HG02884 (cell line): ENCODE measurements at regions not wholly inside any gene's neighbourhood (a gene's known extent, or its start where the extent isn't known, plus 50 kb on each side); places are given as distances from the start of the nearest gene placed in this dataset.

Experiments used
- ATAC-seq: cut with Tn5 transposase; IDR thresholded peaks from one replicate; pipeline ENCODE4 v1.9.1; 2021; ENCODE audit warnings: mild to moderate bottlenecking, moderate library complexity; ENCODE audit not compliant: unreplicated experiment

- no peak for ATAC-seq
Measured at GRCh38 chr2:122366969-122367645, 611.7 kb downstream of the TSN start.

- ATAC-seq: no peak
Measured at GRCh38 chr2:122367646-122368010, 612.2 kb downstream of the TSN start.

DNA sequence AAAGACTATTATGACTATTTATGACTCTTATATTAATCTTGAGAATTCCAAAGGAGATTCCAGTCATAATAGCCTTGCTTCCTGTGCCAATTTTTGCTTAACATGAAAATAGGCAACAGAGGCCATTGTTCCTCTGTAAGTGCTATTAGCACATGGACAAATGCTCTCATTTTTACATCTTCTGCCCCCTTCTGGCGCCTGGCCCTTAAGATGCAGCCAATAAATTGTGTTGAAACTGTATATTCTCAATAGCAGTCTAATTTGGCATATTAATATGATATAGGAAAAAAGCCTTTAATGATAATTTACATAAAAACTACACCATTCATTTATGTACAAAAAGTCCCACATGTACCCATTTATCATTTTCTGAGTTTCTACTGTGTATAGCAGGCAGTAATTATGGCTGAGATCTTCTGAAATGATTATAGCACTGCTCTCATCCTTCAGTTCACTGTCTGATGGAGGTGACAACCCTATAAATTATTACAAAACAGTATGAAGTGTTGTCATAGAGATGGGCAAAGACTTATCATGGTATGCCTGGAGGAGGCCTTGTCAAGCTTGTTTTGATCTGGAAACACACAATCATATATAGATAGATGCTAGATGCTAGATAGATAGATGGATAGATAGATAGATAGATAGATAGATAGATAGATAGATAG lies 613.3 kb downstream of the TSN start:
- ATAC-seq: no peak

DNA sequence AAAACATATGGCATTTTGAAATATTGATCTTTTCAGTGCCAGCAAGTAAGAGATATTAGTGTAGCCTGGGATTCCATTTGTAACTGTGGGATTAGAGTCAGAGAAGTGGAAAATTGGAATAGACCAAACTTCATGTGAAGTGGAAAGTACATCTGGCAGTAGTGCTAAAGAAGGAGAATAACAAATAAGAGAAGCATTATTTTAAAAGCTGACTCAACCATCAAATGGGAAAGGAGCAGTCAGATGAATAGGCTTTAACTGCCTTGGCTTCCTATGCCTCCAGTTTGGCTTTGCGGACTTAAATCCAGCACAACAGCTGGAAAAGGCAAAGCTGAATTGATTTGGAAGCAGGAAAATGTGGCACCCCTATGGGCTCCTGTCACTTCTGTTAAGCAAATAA lies 623.1 kb downstream of the TSN start:
- ATAC-seq: no peak

- ATAC-seq: no peak
Measured at GRCh38 chr2:122384768-122385333, 629.4 kb downstream of the TSN start.

- ATAC-seq: no peak
Measured at GRCh38 chr2:122388208-122388607, 632.8 kb downstream of the TSN start.

- no peak for ATAC-seq
Measured at GRCh38 chr2:122389694-122390093, 634.2 kb downstream of the TSN start.

- peak; percentile 60 for ATAC-seq
Measured at GRCh38 chr2:122390406-122390805, 635.0 kb downstream of the TSN start.

DNA sequence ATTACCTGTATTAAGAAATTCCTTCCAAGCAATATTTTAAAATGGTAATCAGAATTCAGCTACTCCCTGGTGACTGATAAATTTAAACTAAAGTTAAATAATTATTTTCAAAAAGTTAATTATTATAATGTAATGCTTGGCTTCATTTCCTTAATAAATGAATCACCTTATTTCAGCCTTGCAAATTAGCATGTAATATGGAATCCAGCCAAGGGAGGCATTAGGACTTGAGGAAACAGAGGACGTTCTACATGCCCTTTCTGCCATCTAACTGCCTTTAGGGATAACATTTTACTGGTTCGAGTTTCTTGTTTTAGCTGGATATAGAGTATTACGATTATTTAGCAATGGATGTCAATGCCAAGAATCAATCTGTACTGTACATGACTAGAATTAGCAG lies 636.3 kb downstream of the TSN start:
- ATAC-seq: no peak

GRCh38 chr2:122395687-122396086 lies 640.2 kb downstream of the TSN start:
- no peak for ATAC-seq

GRCh38 chr2:122411231-122411630 lies 655.8 kb downstream of the TSN start:
- ATAC-seq: no peak

DNA sequence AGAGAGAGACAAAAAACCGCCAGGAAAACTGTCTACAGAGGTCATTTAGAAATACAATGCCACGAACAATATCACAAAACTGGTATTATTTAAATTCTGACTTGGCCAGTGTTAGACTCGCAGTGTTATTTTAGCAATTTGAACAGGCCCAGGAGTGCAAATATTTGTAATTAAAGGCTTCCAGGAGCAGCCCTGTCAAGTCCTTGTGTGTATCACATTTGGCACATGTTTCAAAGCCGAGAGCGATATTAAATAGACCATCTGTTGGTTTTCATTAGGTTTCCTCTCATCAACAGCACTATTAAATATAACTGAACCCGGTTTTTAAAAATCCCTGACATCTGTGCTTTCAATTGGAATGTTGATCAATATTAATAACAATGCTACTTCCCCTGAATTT lies 656.9 kb downstream of the TSN start:
- ATAC-seq: no peak

DNA sequence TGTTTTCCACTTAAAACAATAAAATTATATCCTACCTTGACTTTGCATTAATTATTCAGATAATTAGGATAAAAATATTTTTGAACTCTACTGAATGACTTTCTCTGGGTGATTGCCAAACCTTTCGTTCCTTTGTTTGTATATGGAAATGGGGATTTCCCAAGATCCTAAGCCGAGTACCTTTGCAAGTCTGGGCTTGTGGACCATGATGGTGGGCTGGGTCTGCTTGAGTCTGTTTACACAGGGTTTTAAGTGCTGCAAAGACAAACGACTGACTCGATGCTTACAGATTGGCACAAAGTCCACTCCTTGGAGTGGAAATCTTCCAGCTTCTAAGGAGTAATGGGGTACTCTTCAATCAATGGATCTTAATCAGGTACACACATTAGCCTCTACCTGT lies 659.5 kb downstream of the TSN start:
- ATAC-seq: no peak

DNA sequence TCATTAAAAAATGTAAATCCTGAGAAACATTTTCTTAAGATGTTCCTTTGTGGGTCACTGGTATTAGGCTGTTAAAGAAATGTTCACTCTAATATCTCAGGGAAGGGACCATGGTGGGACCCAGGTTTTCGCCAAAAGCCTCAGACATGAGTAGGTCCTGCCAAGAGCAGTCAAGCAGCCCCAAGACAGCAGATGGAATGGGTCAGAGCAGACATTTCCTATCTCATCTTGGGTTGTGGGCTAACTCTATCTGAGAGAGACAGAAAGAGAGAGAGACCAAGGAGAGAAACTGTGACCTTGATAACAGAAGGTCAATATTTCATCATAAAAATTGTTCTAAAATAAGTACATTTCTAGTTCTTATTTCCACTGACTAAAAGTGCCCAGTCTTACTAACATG lies 661.7 kb downstream of the TSN start:
- ATAC-seq: no peak

DNA sequence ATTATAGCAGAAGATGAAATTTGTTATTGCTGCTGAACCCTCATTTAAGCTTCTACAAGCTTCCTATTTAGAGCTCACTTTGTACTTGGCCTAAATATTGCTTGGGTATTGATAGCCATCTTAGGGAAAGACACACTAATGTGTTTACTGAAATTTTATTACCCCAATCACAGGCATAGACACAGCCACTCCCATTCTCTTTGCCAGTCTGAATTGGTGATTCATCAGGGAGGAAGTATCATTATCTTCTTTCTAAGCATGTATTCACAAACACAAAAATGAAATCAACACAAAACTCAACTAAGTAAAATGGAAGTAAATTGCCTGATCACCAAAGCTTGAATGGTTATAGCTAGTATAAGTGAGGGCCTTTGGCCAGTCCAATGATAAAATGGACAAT lies 666.3 kb downstream of the TSN start:
- ATAC-seq: no peak

- no peak for ATAC-seq
Measured at GRCh38 chr2:122422384-122422991, 667.0 kb downstream of the TSN start.

GRCh38 chr2:122423934-122424333 lies 668.5 kb downstream of the TSN start:
- no peak for ATAC-seq

GRCh38 chr2:122433123-122433754 lies 677.8 kb downstream of the TSN start:
- no peak for ATAC-seq

DNA sequence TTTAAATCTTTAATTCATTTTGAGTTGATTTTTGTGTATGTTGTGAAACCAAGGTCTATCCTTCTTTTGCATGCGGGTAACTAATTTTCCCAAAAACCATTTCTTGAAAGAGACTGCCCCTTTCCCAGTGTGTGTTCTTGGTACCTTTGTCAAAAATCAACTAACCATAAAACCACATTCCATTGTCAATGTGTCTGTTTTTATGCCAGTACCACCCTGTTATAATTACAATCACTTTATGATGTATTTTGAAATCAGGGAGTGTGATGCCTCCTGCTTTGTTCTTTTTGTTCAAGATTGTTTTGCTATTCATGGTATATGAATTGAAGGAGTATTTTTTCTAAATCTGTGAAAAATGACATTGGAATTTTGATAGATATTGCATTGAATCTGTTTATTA lies 689.6 kb downstream of the TSN start:
- ATAC-seq: no peak

DNA sequence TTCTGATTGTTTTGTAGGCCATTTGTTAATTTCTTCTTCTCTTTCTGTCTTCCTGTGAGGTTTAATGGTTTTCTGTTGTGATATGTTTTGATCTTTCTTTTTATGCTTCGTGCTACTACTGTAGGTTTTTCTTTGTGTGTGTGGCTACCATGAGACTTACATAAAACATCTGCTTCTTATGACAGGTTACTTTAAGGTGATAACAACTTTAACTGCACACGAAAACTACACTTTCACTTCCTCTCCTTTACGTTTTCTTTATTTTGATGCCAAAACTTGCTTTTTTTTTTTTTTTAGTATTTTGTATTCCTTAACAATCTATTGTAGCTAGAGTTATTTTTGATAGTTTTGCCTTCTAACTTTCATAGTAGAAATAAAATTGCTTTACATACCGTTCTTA lies 691.3 kb downstream of the TSN start:
- no peak for ATAC-seq

DNA sequence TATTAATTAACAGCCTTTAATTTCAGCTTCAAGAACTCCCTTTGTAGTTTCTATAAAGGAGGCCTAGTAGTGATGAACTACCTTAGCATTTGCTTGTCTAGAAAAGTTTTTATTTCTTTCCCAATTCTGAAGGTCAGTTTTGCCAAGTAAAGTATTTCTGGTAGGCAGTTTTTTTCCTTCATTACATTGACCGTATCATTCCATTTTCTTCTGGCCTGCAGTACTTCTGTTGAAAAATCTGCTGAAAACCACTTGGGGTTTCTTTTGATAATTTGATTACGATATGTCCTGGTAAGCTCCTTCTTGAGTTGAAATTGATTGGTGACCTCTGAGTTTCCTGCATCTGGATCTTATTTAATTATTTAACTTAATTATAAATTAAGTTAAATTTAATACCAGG lies 691.8 kb downstream of the TSN start:
- ATAC-seq: no peak

DNA sequence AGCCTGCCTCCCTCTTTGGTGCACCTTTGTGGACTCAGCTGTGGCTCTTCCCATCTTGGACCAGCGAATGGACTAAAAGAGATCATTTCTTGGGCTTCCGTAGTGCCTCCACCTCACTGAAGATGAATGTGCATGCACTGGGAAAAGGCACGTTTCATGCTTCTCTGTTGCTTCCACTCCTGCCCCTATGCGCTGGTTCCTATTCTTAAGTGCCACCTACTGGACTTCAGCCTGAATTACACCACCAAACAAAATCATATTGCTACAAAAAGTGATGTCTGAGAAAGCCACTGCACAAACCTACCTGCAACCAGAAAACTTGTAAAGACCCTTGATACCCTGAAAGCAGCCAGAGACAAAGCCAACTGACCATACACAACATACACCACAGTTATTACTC lies 695.6 kb downstream of the TSN start:
- peak; percentile 72 for ATAC-seq
